OCI-LY7 (cell line): ENCODE measurements at regions not wholly inside any gene's neighbourhood (a gene's known extent, or its start where the extent isn't known, plus 50 kb on each side); places are given as distances from the start of the nearest gene placed in this dataset.

Experiments used
- BruUV-seq: library from RNA; stranded (reverse); fragments of 400-500 nt; replicated peaks from 2 replicates; lab custom pipeline; 2021; lab: Mats Ljungman, UMichigan
- CTCF ChIA-PET: fragments of 300-600 bp; sonication (Branson Sonifier 250); formaldehyde crosslinking; loops from one replicate; lab custom pipeline; 2022; ENCODE audit warnings: antibody characterized with exemption; ENCODE audit not compliant: unreplicated experiment; lab: Charles Lee
- POLR2A ChIA-PET: fragments of 300-600 bp; sonication (Branson Sonifier 250); formaldehyde crosslinking; loops from one replicate; lab custom pipeline; 2022; ENCODE audit warnings: antibody characterized with exemption; lab: Charles Lee
- DNase-seq: peaks from one replicate; pipeline ENCODE4 v3.0.0-alpha.2; 2015; ENCODE audit warnings: low spot score
- H2AFZ ChIP-seq: fragments of 200-600 bp; sonication (generic), shearing (Covaris generic); 2 replicates; pipeline ENCODE4 v1.6.1; 2014; ENCODE audit warnings: mild to moderate bottlenecking, antibody characterized with exemption, low read length, moderate library complexity
- H3K27ac ChIP-seq: fragments of 200-600 bp; sonication (generic); 2 replicates; pipeline ENCODE4 v1.5.1; 2014; ENCODE audit warnings: mixed run types, low read depth, mild to moderate bottlenecking, moderate library complexity, low read length, inconsistent platforms; ENCODE audit not compliant: poor library complexity, severe bottlenecking
- H3K36me3 ChIP-seq: fragments of 200-600 bp; sonication (generic); 2 replicates; pipeline ENCODE4 v1.6.1; 2014; ENCODE audit warnings: mild to moderate bottlenecking, antibody characterized with exemption, low read length, moderate library complexity, mixed read lengths; ENCODE audit not compliant: insufficient read depth
- H3K4me1 ChIP-seq: fragments of 200-600 bp; sonication (generic); 2 replicates; pipeline ENCODE4 v1.5.1; 2014; ENCODE audit warnings: mild to moderate bottlenecking, low read length; ENCODE audit not compliant: insufficient read depth, poor library complexity, severe bottlenecking
- H3K4me2 ChIP-seq: fragments of 200-600 bp; sonication (generic); 2 replicates; pipeline ENCODE4 v1.6.1; 2014; ENCODE audit warnings: mild to moderate bottlenecking, low read length
- H3K4me3 ChIP-seq: fragments of 200-600 bp; sonication (generic); 2 replicates; pipeline ENCODE4 v1.5.1; 2014; ENCODE audit warnings: mild to moderate bottlenecking, low read depth, low read length; ENCODE audit not compliant: poor library complexity, severe bottlenecking
- H3K79me2 ChIP-seq: fragments of 200-600 bp; sonication (generic); 2 replicates; pipeline ENCODE4 v1.6.1; 2016; ENCODE audit warnings: low read depth, mild to moderate bottlenecking, low read length, moderate library complexity, mixed read lengths; ENCODE audit not compliant: insufficient read depth
- H3K9me2 ChIP-seq: fragments of 200-600 bp; sonication (generic); 2 replicates; pipeline ENCODE4 v1.6.1; 2016; ENCODE audit warnings: mild to moderate bottlenecking, low read length, mixed read lengths; ENCODE audit not compliant: insufficient read depth
- H3K9me3 ChIP-seq: fragments of 200-600 bp; sonication (generic); 2 replicates; pipeline ENCODE4 v1.6.1; 2014; ENCODE audit warnings: mild to moderate bottlenecking, mixed run types, low read length, mixed read lengths
- H4K20me1 ChIP-seq: fragments of 200-600 bp; sonication (generic); 2 replicates; pipeline ENCODE4 v1.6.1; 2014; ENCODE audit warnings: mild to moderate bottlenecking, antibody characterized with exemption, low read length, moderate library complexity, mixed read lengths; ENCODE audit not compliant: insufficient read depth
- EZH2phosphoT487 ChIP-seq: fragments of 200-600 bp; sonication (generic); IDR thresholded peaks from 2 replicates; pipeline ENCODE4 v1.6.1; 2018; ENCODE audit warnings: low read depth, borderline replicate concordance, mild to moderate bottlenecking, mixed run types, antibody characterized with exemption, low read length, moderate library complexity, mixed read lengths
- intact Hi-C: fragments of 100-400 bp; cut with micrococcal nuclease; formaldehyde crosslinking; loops from one replicate; pipeline ENCODE4 v1.10.0; 2022; ENCODE audit not compliant: unreplicated experiment
- TF ChIP-seq, protein P1 (sequence below): fragments of 200-600 bp; sonication (generic); conservative IDR thresholded peaks from 2 replicates; pipeline ENCODE4 v1.5.1; 2014; ENCODE audit warnings: mild to moderate bottlenecking, antibody characterized with exemption, low read length, moderate library complexity, mixed read lengths

DNA sequence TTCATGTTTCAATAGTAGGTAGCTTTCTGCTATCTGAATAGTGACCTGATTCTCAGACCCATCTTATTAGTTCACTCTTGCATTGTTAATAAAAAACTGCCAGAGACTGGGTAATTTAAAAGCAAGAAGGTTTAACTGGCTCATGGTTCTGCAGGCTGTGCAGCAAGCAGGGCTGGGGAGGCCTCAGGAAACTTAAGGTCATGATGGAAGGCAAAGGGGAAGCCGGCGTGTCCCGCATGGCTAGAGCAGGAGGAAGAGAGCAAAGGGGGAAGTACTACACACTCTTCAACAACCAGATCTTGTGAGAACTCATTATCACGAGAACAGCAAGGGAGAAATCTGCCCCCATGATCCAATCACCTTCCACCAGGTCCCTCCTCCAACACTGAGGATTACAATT, 185.2 kb upstream of the PITRM1 start:
- BruUV-seq = no TSS peak
- Histone ChIP-seq H3K27ac (no peak overlapping the region), H3K9me2 (no peaks in the 10 kb centered on the region), H3K4me3 (no peak overlapping the region), H3K4me1 (no peaks in the 10 kb centered on the region), H3K79me2 (no peaks in the 10 kb centered on the region), H4K20me1 (no peaks in the 10 kb centered on the region), H3K9me3 (peaks cover 8% of the 10 kb centered on the region; the same call in 1 of the 2 replicates), H3K4me2 (no peak overlapping the region), H3K36me3 (no peaks in the 10 kb centered on the region), H2AFZ (no peak overlapping the region)
- no peak for DNase-seq
- no peak for TF ChIP-seq EZH2phosphoT487
- TF ChIP-seq, protein P1, sequence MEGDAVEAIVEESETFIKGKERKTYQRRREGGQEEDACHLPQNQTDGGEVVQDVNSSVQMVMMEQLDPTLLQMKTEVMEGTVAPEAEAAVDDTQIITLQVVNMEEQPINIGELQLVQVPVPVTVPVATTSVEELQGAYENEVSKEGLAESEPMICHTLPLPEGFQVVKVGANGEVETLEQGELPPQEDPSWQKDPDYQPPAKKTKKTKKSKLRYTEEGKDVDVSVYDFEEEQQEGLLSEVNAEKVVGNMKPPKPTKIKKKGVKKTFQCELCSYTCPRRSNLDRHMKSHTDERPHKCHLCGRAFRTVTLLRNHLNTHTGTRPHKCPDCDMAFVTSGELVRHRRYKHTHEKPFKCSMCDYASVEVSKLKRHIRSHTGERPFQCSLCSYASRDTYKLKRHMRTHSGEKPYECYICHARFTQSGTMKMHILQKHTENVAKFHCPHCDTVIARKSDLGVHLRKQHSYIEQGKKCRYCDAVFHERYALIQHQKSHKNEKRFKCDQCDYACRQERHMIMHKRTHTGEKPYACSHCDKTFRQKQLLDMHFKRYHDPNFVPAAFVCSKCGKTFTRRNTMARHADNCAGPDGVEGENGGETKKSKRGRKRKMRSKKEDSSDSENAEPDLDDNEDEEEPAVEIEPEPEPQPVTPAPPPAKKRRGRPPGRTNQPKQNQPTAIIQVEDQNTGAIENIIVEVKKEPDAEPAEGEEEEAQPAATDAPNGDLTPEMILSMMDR = no peak
- intact Hi-C loops = no loop called here
- POLR2A ChIA-PET = interaction anchor here (0.5 kb wide), 1 partner anchor 54 kb away, joined by 3 read pairs; no protein-coding TSS in a partner anchor
- CTCF ChIA-PET = no interaction called here

DNA sequence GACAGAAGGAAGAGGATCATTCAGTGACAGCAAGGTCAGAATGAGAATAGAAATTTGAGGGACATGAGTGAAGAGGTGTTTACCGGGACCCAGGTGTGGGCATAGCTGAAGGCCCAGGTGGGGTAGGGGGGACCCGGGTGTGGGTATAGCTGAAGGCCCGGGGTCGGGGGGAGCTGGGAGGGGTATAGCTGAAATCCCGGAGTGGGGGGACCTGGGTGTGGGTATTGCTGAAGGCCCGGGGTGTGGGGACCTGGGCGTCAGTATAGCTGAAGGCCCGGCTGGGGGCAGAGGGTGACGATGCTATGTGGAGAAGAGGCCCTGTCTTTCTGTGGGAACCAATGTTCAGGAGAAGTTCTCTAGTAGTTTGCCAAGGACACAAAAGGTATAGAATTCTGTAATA, 183.0 kb upstream of the PITRM1 start:
- no TSS peak for BruUV-seq
- ChIA-PET CTCF (no interaction called here), POLR2A (interaction anchor here (0.6 kb wide), 1 partner anchor 21 kb away, joined by 4 read pairs; no protein-coding TSS in a partner anchor)
- no peak overlapping the region for H3K4me2 ChIP-seq
- intact Hi-C loops = no loop called here
- no peak overlapping the region for H3K27ac ChIP-seq
- no peaks in the 10 kb centered on the region for H3K9me2 ChIP-seq
- no peaks in the 10 kb centered on the region for H3K4me1 ChIP-seq
- no peak overlapping the region for H3K4me3 ChIP-seq
- no peaks in the 10 kb centered on the region for H3K36me3 ChIP-seq
- no peaks in the 10 kb centered on the region for H3K9me3 ChIP-seq
- no peak overlapping the region for H2AFZ ChIP-seq
- no peaks in the 10 kb centered on the region for H4K20me1 ChIP-seq
- no peaks in the 10 kb centered on the region for H3K79me2 ChIP-seq
- no peak for DNase-seq
- no peak for TF ChIP-seq EZH2phosphoT487
- TF ChIP-seq, protein P1 = no peak

DNA sequence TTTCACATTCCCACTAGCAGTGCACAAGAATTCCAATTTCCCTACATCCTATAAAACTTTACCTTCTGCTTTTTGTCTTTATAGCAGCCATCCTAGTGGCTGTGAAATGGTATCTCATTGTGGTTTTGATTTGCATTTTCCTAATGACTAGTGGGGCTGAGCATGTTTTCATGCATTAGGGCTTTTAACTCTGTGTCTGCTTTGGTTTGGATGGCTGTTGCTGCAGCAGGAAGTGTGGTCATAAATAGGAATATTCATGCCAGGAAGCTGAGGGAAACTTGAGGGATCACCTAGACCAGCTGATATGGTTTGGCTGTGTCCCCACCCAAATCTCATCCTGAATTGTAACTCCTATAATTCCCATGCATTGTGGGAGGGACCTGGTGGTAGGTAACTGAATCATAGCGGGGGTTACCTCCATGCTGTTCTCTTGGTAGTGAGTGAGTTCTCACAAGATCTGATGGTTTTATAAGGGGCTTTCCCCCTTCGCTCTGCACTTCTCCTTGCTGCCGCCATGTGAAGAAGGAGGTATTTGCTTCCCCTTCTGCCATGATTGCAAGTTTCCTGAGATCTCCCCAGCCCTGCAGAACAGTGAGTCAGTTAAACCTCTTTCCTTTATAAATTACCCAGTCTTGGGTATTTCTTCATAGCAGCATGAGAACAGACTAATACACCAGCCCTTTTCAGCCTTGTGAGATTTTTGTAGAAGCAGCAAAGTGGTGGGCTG, 181.8 kb upstream of the PITRM1 start:
- H3K4me2 ChIP-seq = no peak overlapping the region
- H3K9me3 ChIP-seq = no peaks in the 10 kb centered on the region
- no peaks in the 10 kb centered on the region for H4K20me1 ChIP-seq
- H3K36me3 ChIP-seq = no peaks in the 10 kb centered on the region
- no peak overlapping the region for H3K4me3 ChIP-seq
- ChIA-PET CTCF (no interaction called here), POLR2A (no interaction called here)
- intact Hi-C loops = no loop called here
- TF ChIP-seq, protein P1 = no peak
- TF ChIP-seq EZH2phosphoT487 = no peak
- H3K9me2 ChIP-seq = no peaks in the 10 kb centered on the region
- no peaks in the 10 kb centered on the region for H3K79me2 ChIP-seq
- no peak for DNase-seq
- BruUV-seq = no TSS peak
- H2AFZ ChIP-seq = no peak overlapping the region
- no peak overlapping the region for H3K27ac ChIP-seq
- no peaks in the 10 kb centered on the region for H3K4me1 ChIP-seq
